Smooth muscle cell (in vitro differentiated cells): ENCODE measurements at regions not wholly inside any gene's neighbourhood (a gene's known extent, or its start where the extent isn't known, plus 50 kb on each side); places are given as distances from the start of the nearest gene placed in this dataset.

Source experiments
- DNase-seq: peaks from one replicate; lab custom pipeline; 2025; ENCODE audit not compliant: unreplicated experiment; lab: John Stamatoyannopoulos, UW
- H2AFZ ChIP-seq: fragments of 200-600 bp; sonication (generic); 2 replicates; pipeline ENCODE4 v1.6.0; 2016; ENCODE audit warnings: antibody characterized with exemption, low read depth, mild to moderate bottlenecking
- H3F3A ChIP-seq: fragments of 200-600 bp; sonication (generic); 2 replicates; pipeline ENCODE4 v1.6.0; 2017; ENCODE audit warnings: antibody characterized with exemption, low read depth
- H3K27ac ChIP-seq: fragments of 200-600 bp; sonication (generic); 2 replicates; pipeline ENCODE4 v1.5.1; 2016; ENCODE audit warnings: low read depth, mild to moderate bottlenecking
- H3K27me3 ChIP-seq: fragments of 200-600 bp; sonication (generic); 2 replicates; pipeline ENCODE4 v1.6.1; 2016; ENCODE audit warnings: low read depth, mild to moderate bottlenecking
- H3K36me3 ChIP-seq: fragments of 200-600 bp; sonication (generic); 2 replicates; pipeline ENCODE4 v1.5.1; 2016; ENCODE audit warnings: low read depth
- H3K4me1 ChIP-seq: fragments of 200-600 bp; sonication (generic); 2 replicates; pipeline ENCODE4 v1.5.1; 2016; ENCODE audit warnings: low read depth
- H3K4me2 ChIP-seq: fragments of 200-600 bp; sonication (generic); 2 replicates; pipeline ENCODE4 v1.6.0; 2016; ENCODE audit warnings: mild to moderate bottlenecking
- H3K4me3 ChIP-seq: fragments of 200-600 bp; sonication (generic); 2 replicates; pipeline ENCODE4 v1.5.1; 2016; ENCODE audit warnings: mild to moderate bottlenecking
- H3K79me2 ChIP-seq: fragments of 200-600 bp; sonication (generic); 2 replicates; pipeline ENCODE4 v1.6.0; 2016; ENCODE audit warnings: low read depth, mild to moderate bottlenecking
- H3K9ac ChIP-seq: fragments of 200-600 bp; sonication (generic); 2 replicates; pipeline ENCODE4 v1.6.0; 2016; ENCODE audit warnings: low read depth
- H3K9me3 ChIP-seq: fragments of 200-600 bp; sonication (generic); replicated peaks from 2 replicates; pipeline ENCODE4 v1.5.1; 2016; ENCODE audit warnings: low read depth
- H4K20me1 ChIP-seq: fragments of 200-600 bp; sonication (generic); 2 replicates; pipeline ENCODE4 v1.6.0; 2016; ENCODE audit warnings: low read depth
- CTCF ChIP-seq: fragments of 200-600 bp; sonication (generic); IDR thresholded peaks from 2 replicates; pipeline ENCODE4 v1.5.1; 2017; ENCODE audit warnings: borderline replicate concordance, mild to moderate bottlenecking, antibody characterized with exemption; ENCODE audit not compliant: insufficient read depth, poor library complexity, severe bottlenecking
- WGBS: methylation state at CpG from one replicate; pipeline ENCODE4 v1.1.7; 2016; ENCODE audit warnings: low lambda C conversion rate; 5-methylcytosine and 5-hydroxymethylcytosine counted together

- no peak for TF ChIP-seq CTCF
- no peaks in the 10 kb centered on the region for H4K20me1 ChIP-seq
- no peak overlapping the region for H3K27ac ChIP-seq
- no peak overlapping the region for H3K9ac ChIP-seq
- no peaks in the 10 kb centered on the region for H3K79me2 ChIP-seq
- DNase-seq = no peak
- no peaks in the 10 kb centered on the region for H3K4me1 ChIP-seq
- H2AFZ ChIP-seq = no peak overlapping the region
- H3F3A ChIP-seq = no peaks in the 10 kb centered on the region
- no peaks in the 10 kb centered on the region for H3K36me3 ChIP-seq
- H3K9me3 ChIP-seq = no peaks in the 10 kb centered on the region
- peaks cover 56% of the 10 kb centered on the region for H3K27me3 ChIP-seq
- H3K4me2 ChIP-seq = no peak overlapping the region
- 81% methylated on average over 5 of the region's 5 CpGs for WGBS
- H3K4me3 ChIP-seq = no peak overlapping the region
Measured at GRCh38 chr9:34892886-34893285, 65.2 kb upstream of the PHF24 start.

- Histone ChIP-seq H3K4me1 (no peaks in the 10 kb centered on the region), H3K4me2 (no peak overlapping the region), H3K4me3 (no peak overlapping the region), H3K36me3 (no peaks in the 10 kb centered on the region), H3K9me3 (no peaks in the 10 kb centered on the region), H3K27ac (no peak overlapping the region), H3F3A (no peaks in the 10 kb centered on the region), H4K20me1 (no peaks in the 10 kb centered on the region), H3K27me3 (peaks cover 44% of the 10 kb centered on the region), H2AFZ (no peak overlapping the region), H3K79me2 (no peaks in the 10 kb centered on the region), H3K9ac (no peak overlapping the region)
- 95% methylated on average over 1 of the region's 1 CpG for WGBS
- DNase-seq = no peak
- TF ChIP-seq CTCF = no peak
Measured at GRCh38 chr9:34891386-34891785, 66.7 kb upstream of the PHF24 start.

- Histone ChIP-seq H3K4me2 (no peak overlapping the region), H3K79me2 (no peaks in the 10 kb centered on the region), H3K27ac (no peak overlapping the region), H2AFZ (no peak overlapping the region), H3K9me3 (no peaks in the 10 kb centered on the region), H3K27me3 (peaks cover 18% of the 10 kb centered on the region), H4K20me1 (no peaks in the 10 kb centered on the region), H3K9ac (no peak overlapping the region), H3K4me3 (no peak overlapping the region), H3K4me1 (no peaks in the 10 kb centered on the region), H3K36me3 (no peaks in the 10 kb centered on the region), H3F3A (no peaks in the 10 kb centered on the region)
- no peak for TF ChIP-seq CTCF
- 25% methylated on average over 2 of the region's 2 CpGs for WGBS
- DNase-seq = no peak
Measured at GRCh38 chr9:34887841-34888240, 70.2 kb upstream of the PHF24 start.

GRCh38 chr9:34884747-34885189 lies 73.3 kb upstream of the PHF24 start:
- H3F3A ChIP-seq = no peaks in the 10 kb centered on the region
- TF ChIP-seq CTCF = no peak
- no peaks in the 10 kb centered on the region for H3K79me2 ChIP-seq
- H3K36me3 ChIP-seq = no peaks in the 10 kb centered on the region
- no peaks in the 10 kb centered on the region for H4K20me1 ChIP-seq
- no peak overlapping the region for H3K9ac ChIP-seq
- 80% methylated on average over 2 of the region's 2 CpGs for WGBS
- H3K4me1 ChIP-seq = no peaks in the 10 kb centered on the region
- no peak overlapping the region for H3K27ac ChIP-seq
- no peak for DNase-seq
- H2AFZ ChIP-seq = no peak overlapping the region
- H3K4me2 ChIP-seq = no peak overlapping the region
- H3K9me3 ChIP-seq = no peaks in the 10 kb centered on the region
- H3K27me3 ChIP-seq = peaks cover 8% of the 10 kb centered on the region
- H3K4me3 ChIP-seq = no peak overlapping the region
